Mesendoderm (in vitro differentiated cells): ENCODE measurements at regions not wholly inside any gene's neighbourhood (a gene's known extent, or its start where the extent isn't known, plus 50 kb on each side); places are given as distances from the start of the nearest gene placed in this dataset.
A peak's percentile ranks its signal among the peaks of the same experiment; 100 is the strongest.

Experiments
- DNase-seq: peaks from one replicate; pipeline ENCODE4 v3.0.0; 2013
- H2AK5ac ChIP-seq: 2 replicates; pipeline ENCODE4 v1.6.1; 2013; ENCODE audit warnings: low read length, inconsistent platforms
- H2BK120ac ChIP-seq: 2 replicates; pipeline ENCODE4 v1.6.1; 2013; ENCODE audit warnings: low read depth, mild to moderate bottlenecking, low read length, moderate library complexity, mixed read lengths
- H2BK15ac ChIP-seq: replicated peaks from 2 replicates; pipeline ENCODE4 v1.6.1; 2013; ENCODE audit warnings: low read depth, mild to moderate bottlenecking, moderate library complexity
- H2BK5ac ChIP-seq: 2 replicates; pipeline ENCODE4 v1.6.1; 2013; ENCODE audit warnings: low read length, inconsistent platforms
- H3K18ac ChIP-seq: 2 replicates; pipeline ENCODE4 v1.6.1; 2013; ENCODE audit warnings: mild to moderate bottlenecking, low read length, mixed read lengths
- H3K23ac ChIP-seq: one replicate; pipeline ENCODE4 v1.6.1; 2013; ENCODE audit warnings: low read length
- H3K27ac ChIP-seq: 2 replicates; pipeline ENCODE4 v1.5.1; 2013; ENCODE audit warnings: low read depth, mild to moderate bottlenecking, inconsistent platforms, low read length, moderate library complexity
- H3K27me3 ChIP-seq: 2 replicates; pipeline ENCODE4 v1.6.1; 2013; ENCODE audit warnings: low read length, control low read depth, mild to moderate bottlenecking, inconsistent platforms; ENCODE audit not compliant: insufficient read depth, poor library complexity
- H3K36me3 ChIP-seq: 2 replicates; pipeline ENCODE4 v1.6.1; 2013; ENCODE audit warnings: low read length, inconsistent platforms; ENCODE audit not compliant: control insufficient read depth, insufficient read depth
- H3K4ac ChIP-seq: one replicate; pipeline ENCODE4 v1.6.1; 2013; ENCODE audit warnings: low read depth, mild to moderate bottlenecking, low read length, moderate library complexity
- H3K4me1 ChIP-seq: 2 replicates; pipeline ENCODE4 v1.6.1; 2013; ENCODE audit warnings: low read depth, low read length, inconsistent platforms; ENCODE audit not compliant: control insufficient read depth
- H3K4me2 ChIP-seq: 2 replicates; pipeline ENCODE4 v1.6.1; 2013; ENCODE audit warnings: low read length
- H3K4me3 ChIP-seq: 2 replicates; pipeline ENCODE4 v1.5.1; 2013; ENCODE audit warnings: mild to moderate bottlenecking, low read length
- H3K56ac ChIP-seq: one replicate; pipeline ENCODE4 v1.6.1; 2013; ENCODE audit warnings: low read length
- H3K79me1 ChIP-seq: 2 replicates; pipeline ENCODE4 v1.6.1; 2013; ENCODE audit warnings: low read length, inconsistent platforms
- H3K79me2 ChIP-seq: 2 replicates; pipeline ENCODE4 v1.6.1; 2013; ENCODE audit warnings: mild to moderate bottlenecking, low read length; ENCODE audit not compliant: control insufficient read depth, insufficient read depth
- H3K9ac ChIP-seq: 2 replicates; pipeline ENCODE4 v1.6.1; 2013; ENCODE audit warnings: low read length, inconsistent platforms
- H4K5ac ChIP-seq: one replicate; pipeline ENCODE4 v1.6.1; 2013; ENCODE audit warnings: low read length
- H4K8ac ChIP-seq: one replicate; pipeline ENCODE4 v1.6.1; 2013; ENCODE audit warnings: low read depth, mild to moderate bottlenecking, control low read depth, low read length, moderate library complexity
- WGBS: extraction: QIAGEN DNeasy Blood & Tissue Kit; methylation state at CpG from one replicate; pipeline ENCODE4 v1.1.7; 2013; ENCODE audit warnings: low lambda C conversion rate, missing lambda C conversion rate; ENCODE audit not compliant: insufficient coverage; ENCODE audit errors: extremely low coverage; 5-methylcytosine and 5-hydroxymethylcytosine counted together

DNA sequence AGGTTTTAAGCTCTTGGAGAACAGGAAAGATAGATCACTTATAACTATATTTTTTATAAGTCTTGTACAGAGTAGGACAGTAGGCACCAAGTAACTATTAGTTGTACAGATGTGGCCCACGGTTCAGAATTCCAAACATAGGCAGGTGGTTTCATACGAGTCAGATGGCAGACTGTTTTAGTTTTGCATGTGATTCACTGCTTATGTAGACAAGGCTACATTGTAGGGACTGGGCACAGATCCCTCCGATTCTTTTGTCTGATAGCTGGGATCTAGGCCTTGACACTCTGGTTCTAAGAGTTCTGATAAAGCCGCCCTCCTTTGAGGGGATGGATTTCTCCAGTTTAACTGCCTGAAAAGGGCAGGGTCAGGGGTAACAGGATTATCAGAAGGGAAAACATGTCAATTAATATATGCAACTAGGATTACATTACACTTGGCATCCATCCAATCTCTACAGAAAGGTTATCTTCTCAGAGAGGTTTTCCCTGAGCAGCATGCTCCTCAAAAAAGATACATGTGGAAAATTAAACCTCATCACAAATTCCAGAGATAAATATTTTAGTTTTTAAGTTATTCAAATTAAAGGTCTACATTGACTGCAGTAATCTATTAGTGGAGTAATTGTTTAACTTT is 87.8 kb downstream of the SPRY1 start:
- Histone ChIP-seq H3K79me2 (no peaks in the 10 kb centered on the region), H3K27ac (no peak overlapping the region), H3K56ac (no peak overlapping the region), H3K4me1 (no peaks in the 10 kb centered on the region), H3K9ac (no peak overlapping the region), H2AK5ac (no peak overlapping the region), H3K18ac (no peak overlapping the region), H2BK120ac (no peak overlapping the region), H3K4me2 (no peak overlapping the region), H3K27me3 (no peaks in the 10 kb centered on the region), H2BK5ac (no peak overlapping the region), H4K8ac (no peak overlapping the region), H3K4me3 (no peak overlapping the region), H2BK15ac (no peak overlapping the region), H3K36me3 (no peaks in the 10 kb centered on the region), H3K79me1 (no peaks in the 10 kb centered on the region), H3K4ac (no peak overlapping the region), H3K23ac (no peak overlapping the region), H4K5ac (no peak overlapping the region)
- no peak for DNase-seq
- no CpG with 5 or more reads among the region's 4 CpGs for WGBS

- Histone ChIP-seq H3K4me1 (no peaks in the 10 kb centered on the region), H3K79me2 (no peaks in the 10 kb centered on the region), H4K5ac (no peak overlapping the region), H3K79me1 (no peaks in the 10 kb centered on the region), H2BK15ac (no peak overlapping the region), H3K27ac (no peak overlapping the region), H2BK5ac (no peak overlapping the region), H3K23ac (no peak overlapping the region), H2AK5ac (no peak overlapping the region), H2BK120ac (no peak overlapping the region), H3K4ac (no peak overlapping the region), H3K56ac (no peak overlapping the region), H3K27me3 (no peaks in the 10 kb centered on the region), H3K18ac (no peak overlapping the region), H4K8ac (no peak overlapping the region), H3K4me2 (no peak overlapping the region), H3K36me3 (no peaks in the 10 kb centered on the region), H3K4me3 (no peak overlapping the region), H3K9ac (no peak overlapping the region)
- no CpG with 5 or more reads among the region's 1 CpG for WGBS
- no peak for DNase-seq
Measured at GRCh38 chr4:123485601-123486000, 89.0 kb downstream of the SPRY1 start.

DNA sequence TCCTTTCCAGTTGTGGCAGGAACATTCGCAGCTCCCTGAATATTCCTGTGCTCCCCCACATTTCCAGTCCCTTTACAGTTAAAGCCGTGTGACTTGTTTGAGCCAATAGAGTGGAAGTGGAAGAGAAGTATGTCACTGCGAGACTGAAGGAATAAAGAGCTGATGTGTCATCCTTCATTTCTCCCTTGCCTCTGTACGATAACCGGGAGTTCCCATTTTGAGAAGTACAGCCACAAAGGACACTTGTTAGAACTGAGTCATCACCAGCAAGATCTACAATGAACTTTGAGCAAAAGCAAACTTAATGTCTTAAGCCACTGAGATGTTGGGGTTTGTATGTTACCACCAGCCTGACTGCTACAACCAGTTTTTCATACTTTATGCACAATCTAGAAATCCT is 92.3 kb downstream of the SPRY1 start:
- WGBS = no CpG with 5 or more reads among the region's 5 CpGs
- Histone ChIP-seq H2BK5ac (no peak overlapping the region), H2BK15ac (no peak overlapping the region), H3K18ac (no peak overlapping the region), H3K79me2 (no peaks in the 10 kb centered on the region), H3K79me1 (no peaks in the 10 kb centered on the region), H2AK5ac (no peak overlapping the region), H3K4me2 (no peak overlapping the region), H3K36me3 (no peaks in the 10 kb centered on the region), H3K9ac (no peak overlapping the region), H3K23ac (no peak overlapping the region), H2BK120ac (no peak overlapping the region), H4K8ac (no peak overlapping the region), H3K4me1 (no peaks in the 10 kb centered on the region), H3K4ac (no peak overlapping the region), H3K4me3 (no peak overlapping the region), H3K27ac (no peak overlapping the region), H3K27me3 (no peaks in the 10 kb centered on the region), H4K5ac (no peak overlapping the region), H3K56ac (no peak overlapping the region)
- no peak for DNase-seq

GRCh38 chr4:123495530-123495929 is 98.9 kb downstream of the SPRY1 start:
- H3K4me3 ChIP-seq = no peak overlapping the region
- H3K79me2 ChIP-seq = no peaks in the 10 kb centered on the region
- no peak overlapping the region for H3K27ac ChIP-seq
- no peak overlapping the region for H3K9ac ChIP-seq
- peak overlapping the region; percentile 9 for H3K56ac ChIP-seq
- H3K4me1 ChIP-seq = peaks cover 5% of the 10 kb centered on the region
- no peak overlapping the region for H3K4me2 ChIP-seq
- H3K4ac ChIP-seq = peak overlapping the region; percentile 24
- H3K23ac ChIP-seq = no peak overlapping the region
- no peak overlapping the region for H2BK5ac ChIP-seq
- H3K18ac ChIP-seq = peak overlapping the region; percentile 14
- no peaks in the 10 kb centered on the region for H3K36me3 ChIP-seq
- no peak overlapping the region for H2BK15ac ChIP-seq
- no peak overlapping the region for H4K8ac ChIP-seq
- H4K5ac ChIP-seq = no peak overlapping the region
- H2BK120ac ChIP-seq = no peak overlapping the region
- H2AK5ac ChIP-seq = no peak overlapping the region
- no CpG with 5 or more reads among the region's 2 CpGs for WGBS
- DNase-seq = no peak
- no peaks in the 10 kb centered on the region for H3K79me1 ChIP-seq
- H3K27me3 ChIP-seq = no peaks in the 10 kb centered on the region

DNA sequence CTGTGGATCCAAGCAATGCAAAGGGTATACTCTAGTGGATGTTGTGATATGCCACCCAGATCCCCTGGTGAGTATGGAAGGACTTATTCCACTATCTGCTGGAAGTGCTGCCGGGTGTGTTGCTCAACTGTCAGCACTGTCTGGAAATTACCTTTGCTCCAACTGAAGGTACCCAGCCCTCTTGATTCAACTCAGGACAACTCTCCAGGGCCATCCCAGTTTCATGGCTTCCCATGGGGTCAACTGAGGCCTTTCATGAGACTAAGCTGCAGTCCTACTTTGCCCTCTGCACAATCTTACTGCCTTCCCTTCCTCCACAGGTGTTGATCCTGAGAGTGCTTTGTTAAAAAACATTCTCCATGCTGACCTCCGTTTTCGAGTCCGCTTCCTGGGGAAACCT is 99.8 kb downstream of the SPRY1 start:
- DNase-seq = no peak
- Histone ChIP-seq H3K36me3 (no peaks in the 10 kb centered on the region), H3K79me2 (no peaks in the 10 kb centered on the region), H3K4me1 (peaks cover 5% of the 10 kb centered on the region), H4K5ac (no peak overlapping the region), H3K9ac (no peak overlapping the region), H4K8ac (no peak overlapping the region), H2BK15ac (no peak overlapping the region), H3K4me2 (no peak overlapping the region), H2AK5ac (peak overlapping the region; percentile 24), H2BK5ac (peak overlapping the region; percentile 21), H3K23ac (no peak overlapping the region), H3K27ac (no peak overlapping the region), H3K4ac (no peak overlapping the region), H3K4me3 (no peak overlapping the region), H3K27me3 (no peaks in the 10 kb centered on the region), H3K18ac (peak overlapping the region; percentile 16), H3K79me1 (no peaks in the 10 kb centered on the region), H2BK120ac (no peak overlapping the region), H3K56ac (no peak overlapping the region)
- no CpG with 5 or more reads among the region's 4 CpGs for WGBS

DNA sequence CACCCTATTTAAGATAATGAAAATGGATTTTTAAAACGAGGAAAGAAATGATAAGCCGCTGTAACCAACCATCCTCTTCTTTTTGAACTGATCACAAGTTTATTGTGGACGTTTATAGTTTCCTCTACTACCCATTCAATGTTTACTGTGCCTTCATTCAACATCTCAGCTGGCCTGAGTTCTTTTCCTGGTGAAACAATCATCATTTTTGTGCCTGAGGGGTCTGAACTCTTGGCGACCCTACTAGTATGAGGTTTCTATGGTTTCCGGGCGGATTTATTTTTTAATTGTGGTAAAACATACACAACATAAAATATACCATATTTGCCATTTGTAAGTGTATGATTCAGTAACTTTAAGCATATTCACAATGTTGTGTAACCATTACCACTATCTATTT is 100.7 kb downstream of the SPRY1 start:
- Histone ChIP-seq H2BK5ac (no peak overlapping the region), H3K27me3 (no peaks in the 10 kb centered on the region), H3K79me1 (no peaks in the 10 kb centered on the region), H3K23ac (no peak overlapping the region), H2BK15ac (no peak overlapping the region), H3K4me2 (no peak overlapping the region), H3K36me3 (no peaks in the 10 kb centered on the region), H3K9ac (no peak overlapping the region), H3K18ac (no peak overlapping the region), H3K56ac (no peak overlapping the region), H3K4ac (no peak overlapping the region), H2AK5ac (no peak overlapping the region), H3K27ac (no peak overlapping the region), H2BK120ac (no peak overlapping the region), H3K79me2 (no peaks in the 10 kb centered on the region), H4K8ac (no peak overlapping the region), H4K5ac (no peak overlapping the region), H3K4me3 (no peak overlapping the region), H3K4me1 (peaks cover 5% of the 10 kb centered on the region)
- no peak for DNase-seq
- no CpG with 5 or more reads among the region's 6 CpGs for WGBS
